Trophoblast cell (in vitro differentiated cells and primary cell): ENCODE measurements at regions not wholly inside any gene's neighbourhood (a gene's known extent, or its start where the extent isn't known, plus 50 kb on each side); places are given as distances from the start of the nearest gene placed in this dataset.
"Not testable (repeated sequence)": the region's sequence is repeated elsewhere in the genome, so short reads cannot be mapped to it uniquely, and the experiment has no call there.

Source experiments
- DNase-seq, 2 donors: peaks; one replicate each; pipeline ENCODE4 v3.0.0-alpha.2; 2016
- H2AFZ ChIP-seq: 2 replicates; pipeline ENCODE4 v1.6.1; 2013; ENCODE audit warnings: low read length, moderate library complexity, mild to moderate bottlenecking; ENCODE audit not compliant: insufficient read depth, poor library complexity
- H2AK5ac ChIP-seq: 2 replicates; pipeline ENCODE4 v1.6.1; 2013; ENCODE audit warnings: mild to moderate bottlenecking, low read length
- H2BK120ac ChIP-seq: 2 replicates; pipeline ENCODE4 v1.6.1; 2013; ENCODE audit warnings: low read length, mild to moderate bottlenecking, moderate library complexity; ENCODE audit not compliant: insufficient read depth, poor library complexity
- H2BK12ac ChIP-seq: 2 replicates; pipeline ENCODE4 v1.6.1; 2013; ENCODE audit warnings: mild to moderate bottlenecking, low read length, moderate library complexity
- H2BK5ac ChIP-seq: 2 replicates; pipeline ENCODE4 v1.6.1; 2013; ENCODE audit warnings: low read length, low read depth, moderate library complexity, mild to moderate bottlenecking; ENCODE audit not compliant: poor library complexity
- H3K14ac ChIP-seq: 2 replicates; pipeline ENCODE4 v1.6.1; 2013; ENCODE audit warnings: mild to moderate bottlenecking, low read length
- H3K18ac ChIP-seq: 2 replicates; pipeline ENCODE4 v1.6.1; 2013; ENCODE audit warnings: mild to moderate bottlenecking, low read length
- H3K23ac ChIP-seq: 2 replicates; pipeline ENCODE4 v1.6.1; 2013; ENCODE audit warnings: low read length
- H3K27ac ChIP-seq: 2 replicates; pipeline ENCODE4 v1.5.1; 2013; ENCODE audit warnings: low read depth, mild to moderate bottlenecking, inconsistent platforms, low read length, moderate library complexity
- H3K27me3 ChIP-seq: 2 replicates; pipeline ENCODE4 v1.6.1; 2013; ENCODE audit warnings: inconsistent platforms, mild to moderate bottlenecking, low read length, moderate library complexity; ENCODE audit not compliant: insufficient read depth
- H3K36me3 ChIP-seq, 2 experiments: 1 replicate in 1 of 2; 2 replicates in 1 of 2; pipeline ENCODE4 v1.6.1; 2013; ENCODE audit warnings: low read length in 2 of 2, mild to moderate bottlenecking in 2 of 2, moderate library complexity in 1 of 2; ENCODE audit not compliant: insufficient read depth in 2 of 2, control insufficient read depth in 1 of 2
- H3K4ac ChIP-seq: 2 replicates; pipeline ENCODE4 v1.6.1; 2013; ENCODE audit warnings: low read depth, mild to moderate bottlenecking, low read length, moderate library complexity
- H3K4me1 ChIP-seq, 2 experiments: 1 replicate in 1 of 2; 2 replicates in 1 of 2; pipeline ENCODE4 v1.6.1; 2013; ENCODE audit warnings: low read length in 2 of 2, mild to moderate bottlenecking in 2 of 2, moderate library complexity in 1 of 2; ENCODE audit not compliant: insufficient read depth in 2 of 2, control insufficient read depth in 1 of 2
- H3K4me2 ChIP-seq: 2 replicates; pipeline ENCODE4 v1.6.1; 2013; ENCODE audit warnings: inconsistent platforms, mild to moderate bottlenecking, low read length, moderate library complexity
- H3K4me3 ChIP-seq: 2 replicates; pipeline ENCODE4 v1.5.1; 2013; ENCODE audit warnings: mild to moderate bottlenecking, low read depth, low read length, inconsistent platforms
- H3K79me1 ChIP-seq: one replicate; pipeline ENCODE4 v1.6.1; 2013; ENCODE audit warnings: low read length
- H3K79me2 ChIP-seq: 2 replicates; pipeline ENCODE4 v1.6.1; 2013; ENCODE audit warnings: low read length, mild to moderate bottlenecking; ENCODE audit not compliant: control insufficient read depth, insufficient read depth, poor library complexity
- H3K9ac ChIP-seq: 2 replicates; pipeline ENCODE4 v1.6.1; 2013; ENCODE audit warnings: mild to moderate bottlenecking, low read length
- H3K9me3 ChIP-seq: 2 replicates; pipeline ENCODE4 v1.6.1; 2013; ENCODE audit warnings: low read depth, mild to moderate bottlenecking, control low read depth, inconsistent platforms, low read length; ENCODE audit not compliant: insufficient read depth
- H4K12ac ChIP-seq: 2 replicates; pipeline ENCODE4 v1.6.1; 2013; ENCODE audit warnings: low read depth, mild to moderate bottlenecking, low read length, moderate library complexity
- H4K8ac ChIP-seq: 2 replicates; pipeline ENCODE4 v1.6.1; 2013; ENCODE audit warnings: low read depth, mild to moderate bottlenecking, low read length, moderate library complexity
- H4K91ac ChIP-seq: one replicate; pipeline ENCODE4 v1.6.1; 2013; ENCODE audit warnings: low read depth, mild to moderate bottlenecking, low read length, moderate library complexity
- WGBS: extraction: QIAGEN DNeasy Blood & Tissue Kit; methylation state at CpG from one replicate; pipeline ENCODE4 v1.1.7; 2013; ENCODE audit warnings: missing lambda C conversion rate; ENCODE audit not compliant: insufficient read length, insufficient coverage; ENCODE audit errors: extremely low coverage; 5-methylcytosine and 5-hydroxymethylcytosine counted together

- H3K4me3 ChIP-seq, H4K12ac ChIP-seq, H3K27me3 ChIP-seq, DNase-seq, H3K27ac ChIP-seq, H4K8ac ChIP-seq, H3K79me2 ChIP-seq, H4K91ac ChIP-seq, H3K36me3 ChIP-seq, H3K14ac ChIP-seq, H3K4me1 ChIP-seq, H2BK120ac ChIP-seq, H3K4me2 ChIP-seq, H3K9ac ChIP-seq, H3K9me3 ChIP-seq, H3K79me1 ChIP-seq, H2BK12ac ChIP-seq, H2AFZ ChIP-seq, H2AK5ac ChIP-seq, H3K23ac ChIP-seq, H3K18ac ChIP-seq, H2BK5ac ChIP-seq, H3K4ac ChIP-seq: not testable (repeated sequence)
- WGBS = no CpG with 5 or more reads among the region's 3 CpGs
These were observed 73.3 kb upstream of the LPCAT1 start for GRCh38 chr5:1597093-1597473.

- H3K79me1 ChIP-seq, H4K8ac ChIP-seq, H3K23ac ChIP-seq, H3K14ac ChIP-seq, H2BK12ac ChIP-seq, DNase-seq, H3K79me2 ChIP-seq, H3K36me3 ChIP-seq, H3K9me3 ChIP-seq, H2AK5ac ChIP-seq, H2BK120ac ChIP-seq, H3K27ac ChIP-seq, H3K4me1 ChIP-seq, H3K4me2 ChIP-seq, H3K4ac ChIP-seq, H2BK5ac ChIP-seq, H4K91ac ChIP-seq, H2AFZ ChIP-seq, H3K27me3 ChIP-seq, H3K9ac ChIP-seq, H3K4me3 ChIP-seq, H4K12ac ChIP-seq, H3K18ac ChIP-seq: not testable (repeated sequence)
- WGBS = no CpG with 5 or more reads among the region's 8 CpGs
These were observed 72.8 kb upstream of the LPCAT1 start for GRCh38 chr5:1596462-1597092.

- Histone ChIP-seq H3K23ac (no peak overlapping the region), H2BK5ac (no peak overlapping the region), H3K79me1 (peaks cover 9% of the 10 kb centered on the region), H4K8ac (peak overlapping the region; percentile 84), H2BK120ac (no peak overlapping the region), H3K4ac (peak overlapping the region; percentile 78), H3K9me3 (no peaks in the 10 kb centered on the region), H3K18ac (peak overlapping the region; percentile 53), H3K27me3 (no peaks in the 10 kb centered on the region), H3K14ac (peak overlapping the region; percentile 30), H3K79me2 (peaks cover 2% of the 10 kb centered on the region), H4K12ac (peak overlapping the region; percentile 67), H3K4me3 (peak overlapping the region; percentile 82), H2BK12ac (no peak overlapping the region), H2AFZ (peak overlapping the region; percentile 62), H3K4me2 (peak overlapping the region; percentile 74), H3K4me1 (peaks cover 2 to 5% of the 10 kb centered on the region in 2 experiments), H4K91ac (peak overlapping the region; percentile 74), H3K27ac (no peak overlapping the region), H3K9ac (peak overlapping the region; percentile 87), H2AK5ac (no peak overlapping the region), H3K36me3 (peaks cover 10% of the 10 kb centered on the region in 2 experiments)
- WGBS = no CpG with 5 or more reads among the region's 78 CpGs
- DNase-seq = peak; percentile 40 to 52
These were observed 70.8 kb upstream of the LPCAT1 start for GRCh38 chr5:1594357-1595106.

- H2BK12ac ChIP-seq = no peak overlapping the region
- no peak for DNase-seq
- WGBS = no CpG with 5 or more reads among the region's 32 CpGs
- H3K9ac ChIP-seq = peak overlapping the region; percentile 38
- H3K4me1 ChIP-seq = peaks cover 2 to 5% of the 10 kb centered on the region in 2 experiments
- H3K4me3 ChIP-seq = peak overlapping the region; percentile 82
- no peaks in the 10 kb centered on the region for H3K9me3 ChIP-seq
- H2BK120ac ChIP-seq = peak overlapping the region; percentile 4
- peak overlapping the region; percentile 71 for H4K8ac ChIP-seq
- peak overlapping the region; percentile 10 for H3K4ac ChIP-seq
- H3K4me2 ChIP-seq = peak overlapping the region; percentile 74
- peaks cover 11 to 12% of the 10 kb centered on the region in 2 experiments for H3K36me3 ChIP-seq
- peak overlapping the region; percentile 32 for H2AFZ ChIP-seq
- peaks cover 9% of the 10 kb centered on the region for H3K79me1 ChIP-seq
- H3K14ac ChIP-seq = peak overlapping the region; percentile 27
- peak overlapping the region; percentile 9 for H2AK5ac ChIP-seq
- H3K79me2 ChIP-seq = peaks cover 2% of the 10 kb centered on the region
- H4K12ac ChIP-seq = peak overlapping the region; percentile 61
- H2BK5ac ChIP-seq = no peak overlapping the region
- no peak overlapping the region for H3K23ac ChIP-seq
- H3K27me3 ChIP-seq = no peaks in the 10 kb centered on the region
- peak overlapping the region; percentile 45 for H4K91ac ChIP-seq
- H3K18ac ChIP-seq = peak overlapping the region; percentile 23
- H3K27ac ChIP-seq = no peak overlapping the region
These were observed 70.2 kb upstream of the LPCAT1 start for GRCh38 chr5:1593903-1594356.
